ENCODE measurements at regions not wholly inside any gene's neighbourhood (a gene's known extent, or its start where the extent isn't known, plus 50 kb on each side); places are given as distances from the start of the nearest gene placed in this dataset.

- TF ChIP-seq CTCF (conservative IDR thresholded peaks at IDR 0.05; ENCODE audit: low read depth, low read length) (no peak), POLR2A (IDR thresholded peaks at IDR 0.05; ENCODE audit: low read depth, low read length) (no peak), MXI1 (IDR thresholded peaks at IDR 0.05; ENCODE audit: borderline replicate concordance, low read depth, low read length) (no peak), MAZ (IDR thresholded peaks at IDR 0.05; ENCODE audit: borderline replicate concordance, low read depth, low read length) (no peak), NFE2L2 (IDR thresholded peaks at IDR 0.05; ENCODE audit: low read depth, low read length) (no peak), MAFK (IDR thresholded peaks at IDR 0.05; ENCODE audit: low read depth, low read length) (peak; percentile 95), RFX5 (IDR thresholded peaks at IDR 0.05; ENCODE audit: low read depth, low read length) (no peak)
Measured at GRCh38 chr12:59005193-59005955, 85.1 kb upstream of the LRIG3 start.

Measured in IMR-90 (cell line).